ENCODE measurements at regions not wholly inside any gene's neighbourhood (a gene's known extent, or its start where the extent isn't known, plus 50 kb on each side); places are given as distances from the start of the nearest gene placed in this dataset.

DNA sequence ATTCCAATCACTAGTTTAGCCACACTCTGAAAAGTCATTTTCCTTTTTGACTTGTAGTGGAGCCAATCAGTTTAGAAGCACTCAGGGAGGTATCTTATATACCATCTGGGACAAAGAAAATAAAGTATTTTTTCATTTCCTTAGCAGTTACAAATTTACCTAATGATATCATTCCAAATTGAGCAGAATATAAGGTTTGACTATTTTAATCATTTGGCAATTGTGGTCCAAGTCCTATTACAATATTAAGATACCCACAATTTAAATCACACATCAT, 170.6 kb downstream of the LTN1 start:
- H3K4me3 Mint-ChIP-seq = no peak overlapping the region
- H3K27ac Mint-ChIP-seq = no peak overlapping the region
- no peak for ATAC-seq

DNA sequence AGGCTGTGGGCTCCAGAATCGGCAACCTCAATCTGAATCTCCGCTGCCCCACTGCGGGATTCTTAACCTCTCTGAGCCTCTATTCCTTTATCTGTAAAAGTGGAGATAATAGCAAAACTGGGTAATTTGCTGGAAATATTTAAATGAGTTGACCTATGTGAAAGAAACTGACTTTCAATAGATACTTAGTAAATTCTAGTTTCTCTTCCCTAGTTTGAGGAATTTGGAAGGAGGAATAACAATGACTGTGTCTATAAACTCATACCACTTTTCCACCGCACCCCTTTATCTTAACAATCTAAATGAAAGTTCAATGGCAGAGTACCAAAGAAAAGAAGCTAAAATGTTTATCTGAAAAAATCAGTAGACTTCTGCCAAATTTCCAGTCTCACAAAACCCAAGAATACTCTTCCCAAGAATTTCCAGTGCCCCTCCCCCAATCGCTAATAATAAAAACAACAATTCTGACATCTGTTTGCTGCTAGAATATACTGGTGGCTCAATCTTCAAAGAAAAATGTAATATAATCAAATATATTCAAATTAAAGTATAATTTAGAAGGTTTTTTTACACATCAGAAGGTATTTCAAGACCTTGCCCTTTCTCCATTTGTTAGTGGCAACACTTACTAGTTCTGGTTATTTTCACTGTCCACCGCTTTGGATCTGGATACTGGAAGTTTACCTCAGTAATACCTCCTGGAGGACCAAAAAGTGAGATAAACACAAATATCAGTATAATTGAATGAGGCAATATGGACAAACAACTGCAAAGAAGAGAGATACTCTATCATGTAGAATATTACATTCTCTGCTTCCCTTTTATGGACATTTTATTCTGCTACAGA, 171.2 kb downstream of the LTN1 start:
- H3K4me3 Mint-ChIP-seq = no peak overlapping the region

More for the DNA sequence above, 170.6 kb downstream of the LTN1 start:
- Mint-ChIP-seq H3K4me1 (peaks cover 7% of the 10 kb centered on the region), H3K36me3 (ENCODE audit: low read depth) (peaks cover 6% of the 10 kb centered on the region), H3K27me3 (no peaks in the 10 kb centered on the region)
- H3K9me3 ChIP-seq (ENCODE audit: control insufficient read depth, low read length, poor library complexity, severe bottlenecking) = no peaks in the 10 kb centered on the region
- DNase-seq = no peak

DNA sequence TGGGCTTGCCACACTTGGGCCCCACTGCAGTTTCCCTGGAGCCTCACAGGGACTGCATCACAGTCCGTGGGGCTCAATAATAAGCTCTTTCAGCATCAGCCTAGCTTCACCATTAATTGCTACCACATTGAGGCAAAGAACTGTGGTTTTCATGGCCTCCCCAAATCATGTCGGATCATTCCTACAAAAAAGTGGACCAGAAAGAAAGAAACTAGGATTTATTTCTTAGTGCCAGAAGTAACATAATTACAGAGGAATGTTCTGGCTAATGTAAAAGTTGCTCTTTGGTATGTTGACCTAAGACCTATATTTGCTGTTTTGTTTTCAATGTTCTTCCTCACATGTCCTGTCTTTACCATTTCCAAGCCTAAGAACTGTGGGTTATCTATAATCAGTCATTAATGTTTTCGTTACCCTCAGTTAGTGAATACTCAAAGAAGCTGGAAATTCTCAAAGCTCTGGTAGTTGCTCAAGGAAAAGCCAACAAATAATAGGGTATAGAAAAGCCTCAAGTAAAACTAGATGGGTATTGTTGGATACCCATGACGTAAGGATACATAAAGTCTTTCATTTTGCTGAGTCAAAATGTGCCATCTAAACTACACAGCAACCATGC, 173.9 kb downstream of the LTN1 start:
- H3K27ac Mint-ChIP-seq = no peak overlapping the region
- DNase-seq (no peak), ATAC-seq (no peak)
- no peaks in the 10 kb centered on the region for H3K27me3 Mint-ChIP-seq
- H3K9me3 ChIP-seq (ENCODE audit: control insufficient read depth, low read length, poor library complexity, severe bottlenecking) = no peaks in the 10 kb centered on the region
- no peak overlapping the region for H3K4me3 Mint-ChIP-seq
- peaks cover 4% of the 10 kb centered on the region for H3K36me3 Mint-ChIP-seq (ENCODE audit: low read depth)
- peaks cover 4% of the 10 kb centered on the region for H3K4me1 Mint-ChIP-seq

More for the DNA sequence above, 171.2 kb downstream of the LTN1 start:
- no peaks in the 10 kb centered on the region for H3K9me3 ChIP-seq (ENCODE audit: control insufficient read depth, low read length, poor library complexity, severe bottlenecking)
- Mint-ChIP-seq H3K36me3 (ENCODE audit: low read depth) (peaks cover 6% of the 10 kb centered on the region), H3K27ac (no peak overlapping the region), H3K4me1 (peaks cover 7% of the 10 kb centered on the region), H3K27me3 (no peaks in the 10 kb centered on the region)
- ATAC-seq = no peak
- no peak for DNase-seq

DNA sequence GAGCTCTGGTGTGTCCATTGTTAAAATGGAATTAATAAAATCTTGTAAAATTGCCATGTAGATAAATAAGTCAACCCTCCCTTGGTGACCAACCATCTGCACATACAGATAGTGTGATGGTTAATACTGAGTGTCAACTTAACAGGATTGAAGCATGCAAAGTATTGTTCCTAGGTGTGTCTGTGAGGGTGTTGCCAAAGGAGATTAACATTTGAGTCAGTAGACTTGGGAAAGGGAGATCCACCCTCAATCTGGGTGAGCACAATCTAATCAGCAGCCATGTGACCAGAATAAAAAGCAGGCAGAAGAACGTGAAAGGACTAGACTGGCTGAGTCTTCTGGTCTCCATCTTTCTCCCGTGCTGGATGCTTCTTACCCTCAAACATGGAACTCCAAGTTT, 174.8 kb downstream of the LTN1 start:
- no peaks in the 10 kb centered on the region for H3K27me3 Mint-ChIP-seq
- ATAC-seq (no peak), DNase-seq (no peak)
- no peak overlapping the region for H3K4me3 Mint-ChIP-seq
- H3K4me1 Mint-ChIP-seq = peaks cover 4% of the 10 kb centered on the region
- peaks cover 5% of the 10 kb centered on the region for H3K36me3 Mint-ChIP-seq (ENCODE audit: low read depth)
- H3K27ac Mint-ChIP-seq = no peak overlapping the region
- H3K9me3 ChIP-seq (ENCODE audit: control insufficient read depth, low read length, poor library complexity, severe bottlenecking) = no peaks in the 10 kb centered on the region

DNA sequence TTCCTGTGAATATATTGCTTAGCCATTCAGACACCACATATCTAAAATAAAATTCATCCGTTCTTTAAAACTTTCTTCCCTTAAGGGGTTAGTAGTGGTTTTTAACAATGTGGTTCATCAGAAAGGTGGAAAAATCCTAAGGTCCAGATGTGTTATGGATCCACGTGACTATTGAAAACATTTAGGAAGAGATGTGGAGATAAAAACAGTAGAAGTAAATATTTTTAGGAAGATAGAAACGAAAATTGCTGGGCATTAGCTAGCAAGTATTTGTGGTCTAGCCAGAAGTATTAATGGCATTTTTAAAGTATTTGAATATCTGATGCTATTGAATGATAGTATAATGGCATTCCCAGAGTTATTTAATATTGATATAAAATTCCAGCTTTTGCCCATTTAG, 180.8 kb downstream of the LTN1 start:
- no peaks in the 10 kb centered on the region for H3K9me3 ChIP-seq (ENCODE audit: control insufficient read depth, low read length, poor library complexity, severe bottlenecking)
- H3K4me1 Mint-ChIP-seq = no peaks in the 10 kb centered on the region
- no peak for DNase-seq
- no peak overlapping the region for H3K4me3 Mint-ChIP-seq
- H3K36me3 Mint-ChIP-seq (ENCODE audit: low read depth) = peaks cover 4% of the 10 kb centered on the region
- H3K27ac Mint-ChIP-seq = no peak overlapping the region
- no peak for ATAC-seq
- no peaks in the 10 kb centered on the region for H3K27me3 Mint-ChIP-seq

DNA sequence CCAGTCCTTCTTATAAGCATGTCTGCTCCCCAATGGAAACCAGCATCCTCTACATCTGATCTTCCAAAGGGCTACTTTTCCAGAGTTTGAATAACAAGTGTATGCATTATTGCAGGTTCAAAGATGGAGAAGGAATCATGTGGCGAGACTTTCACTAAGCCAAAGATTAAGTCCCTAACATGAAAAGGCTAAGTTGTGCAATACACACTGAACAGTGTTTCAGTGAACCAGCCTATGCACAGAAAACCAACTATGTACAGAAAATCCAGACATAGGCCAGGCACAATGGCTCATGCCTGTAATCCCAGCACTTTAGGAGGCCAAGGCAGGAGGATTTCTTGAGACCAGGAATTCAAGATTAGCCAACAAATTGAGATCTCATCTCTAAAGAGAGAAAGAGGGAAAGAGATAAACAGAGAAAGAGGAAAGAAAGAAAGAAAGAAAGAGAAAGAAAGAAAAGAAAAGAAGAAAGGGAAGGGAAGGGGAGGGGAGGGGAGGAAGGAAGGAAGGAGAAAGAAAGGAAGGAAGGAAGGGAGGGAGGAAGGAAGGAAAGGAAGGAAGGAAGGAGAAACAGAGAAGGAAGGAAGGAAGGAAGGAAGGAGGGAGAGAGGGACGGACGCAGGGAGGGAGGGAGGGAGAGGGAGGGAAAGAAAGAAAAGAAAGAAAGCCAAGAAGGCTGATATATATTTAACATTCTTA, 181.7 kb downstream of the LTN1 start:
- H3K4me1 Mint-ChIP-seq = no peaks in the 10 kb centered on the region
- no peaks in the 10 kb centered on the region for H3K27me3 Mint-ChIP-seq
- no peak overlapping the region for H3K27ac Mint-ChIP-seq
- ATAC-seq = no peak
- H3K4me3 Mint-ChIP-seq = no peak overlapping the region
- peaks cover 4% of the 10 kb centered on the region for H3K36me3 Mint-ChIP-seq (ENCODE audit: low read depth)
- no peaks in the 10 kb centered on the region for H3K9me3 ChIP-seq (ENCODE audit: control insufficient read depth, low read length, poor library complexity, severe bottlenecking)
- DNase-seq = no peak

DNA sequence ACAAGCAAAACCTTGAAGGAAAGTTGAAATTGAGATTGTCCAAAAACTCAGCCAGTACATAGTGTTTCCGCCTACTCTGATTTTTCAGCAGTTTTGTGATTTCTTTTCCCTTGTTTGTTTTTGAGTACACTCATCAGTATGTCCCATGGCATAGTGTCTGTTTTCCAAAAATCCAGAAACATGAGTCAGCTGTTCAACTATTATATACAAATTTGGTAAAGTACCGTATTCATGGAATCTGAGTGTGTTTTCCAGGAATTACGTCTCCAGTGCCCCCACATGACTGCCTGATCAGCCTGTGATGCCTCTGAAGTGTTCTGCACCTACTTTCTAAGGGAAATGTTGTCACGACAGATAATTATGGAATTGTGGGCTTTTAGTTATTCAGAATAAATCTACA, 186.8 kb downstream of the LTN1 start:
- H3K27ac Mint-ChIP-seq = no peak overlapping the region
- H3K27me3 Mint-ChIP-seq = no peaks in the 10 kb centered on the region
- peaks cover 3% of the 10 kb centered on the region for H3K36me3 Mint-ChIP-seq (ENCODE audit: low read depth)
- ATAC-seq (no peak), DNase-seq (no peak)
- peaks cover 2% of the 10 kb centered on the region for H3K4me1 Mint-ChIP-seq
- H3K4me3 Mint-ChIP-seq = no peak overlapping the region
- H3K9me3 ChIP-seq (ENCODE audit: control insufficient read depth, low read length, poor library complexity, severe bottlenecking) = no peaks in the 10 kb centered on the region

DNA sequence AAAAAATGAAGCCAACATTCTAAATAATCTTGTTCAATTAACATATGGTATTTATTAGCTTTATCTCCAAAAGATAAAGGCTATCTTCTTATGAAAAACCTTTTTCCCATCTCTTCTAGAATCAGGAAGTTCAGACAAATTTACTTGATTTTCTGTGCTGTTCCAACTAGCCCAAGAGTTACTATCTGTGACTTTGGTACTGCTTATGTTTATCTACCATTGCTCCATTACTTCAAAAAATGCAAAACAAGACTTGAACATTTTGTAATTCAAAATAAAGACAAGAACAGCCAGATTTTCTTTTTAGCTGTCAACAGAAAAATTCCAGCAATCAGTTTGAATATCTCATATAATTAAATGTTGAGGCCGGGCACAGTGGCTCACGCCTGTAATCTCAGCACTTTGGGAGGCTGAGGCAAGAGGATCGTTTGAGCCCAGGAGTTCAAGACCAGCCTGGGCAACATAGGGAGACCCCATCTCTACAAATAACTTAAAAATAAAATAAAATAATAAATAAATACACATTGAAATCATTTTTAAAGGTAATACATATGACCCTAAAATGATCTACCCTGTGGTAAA, 188.5 kb downstream of the LTN1 start:
- DNase-seq (no peak), ATAC-seq (no peak)
- Mint-ChIP-seq H3K36me3 (ENCODE audit: low read depth) (peaks cover 3% of the 10 kb centered on the region), H3K4me1 (peaks cover 2% of the 10 kb centered on the region), H3K27ac (no peak overlapping the region), H3K27me3 (no peaks in the 10 kb centered on the region), H3K4me3 (no peak overlapping the region)
- H3K9me3 ChIP-seq (ENCODE audit: control insufficient read depth, low read length, poor library complexity, severe bottlenecking) = no peaks in the 10 kb centered on the region

DNA sequence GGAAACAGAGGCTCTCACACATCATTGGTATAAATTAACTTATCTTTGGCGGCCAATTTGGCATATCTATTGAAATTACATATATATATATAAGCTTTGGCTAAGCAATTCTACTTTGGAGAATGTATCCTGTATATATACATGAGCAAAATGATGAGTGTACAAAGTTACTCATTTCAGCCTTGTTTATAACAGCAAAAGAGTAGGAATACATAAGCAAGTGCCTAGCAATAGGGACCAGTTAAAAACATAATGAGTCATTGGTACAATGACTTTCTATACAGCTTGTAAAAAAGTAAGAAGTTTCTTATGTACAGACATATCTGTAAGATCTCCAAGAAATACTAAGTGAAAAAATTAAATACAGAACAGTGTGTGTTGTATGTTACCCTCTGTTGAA, 190.8 kb downstream of the LTN1 start:
- no peaks in the 10 kb centered on the region for H3K9me3 ChIP-seq (ENCODE audit: control insufficient read depth, low read length, poor library complexity, severe bottlenecking)
- Mint-ChIP-seq H3K4me3 (no peak overlapping the region), H3K27ac (no peak overlapping the region), H3K36me3 (ENCODE audit: low read depth) (peaks cover 3% of the 10 kb centered on the region), H3K27me3 (no peaks in the 10 kb centered on the region), H3K4me1 (peaks cover 2% of the 10 kb centered on the region)
- ATAC-seq (no peak), DNase-seq (no peak)

DNA sequence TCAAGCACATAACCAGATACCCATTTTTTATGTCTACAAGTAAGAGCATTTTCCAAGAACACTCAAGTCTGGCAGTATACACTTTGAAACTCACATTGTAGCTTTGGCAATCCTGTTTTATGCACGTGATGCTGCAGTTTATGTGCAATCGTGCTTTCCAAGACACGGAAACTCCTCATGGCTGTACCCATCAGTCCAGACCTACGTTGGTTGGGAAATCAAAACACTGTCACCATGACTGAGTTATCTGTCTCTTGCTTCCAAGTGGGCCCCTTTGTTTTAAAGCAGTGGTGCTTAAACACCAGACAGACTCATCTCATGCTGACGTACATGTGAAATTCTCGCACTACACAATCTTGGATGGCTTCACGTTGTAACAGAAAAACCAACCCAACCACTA, 192.8 kb downstream of the LTN1 start:
- no peak overlapping the region for H3K4me3 Mint-ChIP-seq
- no peak overlapping the region for H3K27ac Mint-ChIP-seq
- no peak for ATAC-seq
- H3K9me3 ChIP-seq (ENCODE audit: control insufficient read depth, low read length, poor library complexity, severe bottlenecking) = no peaks in the 10 kb centered on the region
- DNase-seq = no peak
- no peaks in the 10 kb centered on the region for H3K27me3 Mint-ChIP-seq
- peaks cover 2% of the 10 kb centered on the region for H3K4me1 Mint-ChIP-seq
- H3K36me3 Mint-ChIP-seq (ENCODE audit: low read depth) = peaks cover 3% of the 10 kb centered on the region

DNA sequence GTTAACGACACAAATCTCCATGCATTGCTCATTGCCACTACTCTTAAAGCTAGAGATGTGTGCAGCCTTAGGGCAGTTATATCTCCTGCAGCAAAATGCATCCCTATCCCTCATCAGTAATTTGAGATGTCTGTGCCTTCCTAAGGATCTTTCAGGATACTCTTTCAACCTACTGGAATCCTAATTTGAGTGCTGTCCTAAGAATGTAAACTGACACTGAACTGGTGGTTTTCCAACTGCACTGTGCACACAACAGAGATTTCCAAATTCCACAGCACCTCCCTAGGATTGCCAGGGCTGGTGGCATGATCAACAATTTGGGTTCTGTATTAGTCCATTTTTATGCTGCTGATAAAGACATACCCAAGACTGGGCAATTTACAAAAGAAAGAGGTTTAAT, 193.9 kb downstream of the LTN1 start:
- Mint-ChIP-seq H3K4me1 (peaks cover 2% of the 10 kb centered on the region), H3K4me3 (no peak overlapping the region), H3K36me3 (ENCODE audit: low read depth) (peaks cover 3% of the 10 kb centered on the region), H3K27ac (no peak overlapping the region), H3K27me3 (no peaks in the 10 kb centered on the region)
- no peaks in the 10 kb centered on the region for H3K9me3 ChIP-seq (ENCODE audit: control insufficient read depth, low read length, poor library complexity, severe bottlenecking)
- DNase-seq = no peak
- no peak for ATAC-seq

DNA sequence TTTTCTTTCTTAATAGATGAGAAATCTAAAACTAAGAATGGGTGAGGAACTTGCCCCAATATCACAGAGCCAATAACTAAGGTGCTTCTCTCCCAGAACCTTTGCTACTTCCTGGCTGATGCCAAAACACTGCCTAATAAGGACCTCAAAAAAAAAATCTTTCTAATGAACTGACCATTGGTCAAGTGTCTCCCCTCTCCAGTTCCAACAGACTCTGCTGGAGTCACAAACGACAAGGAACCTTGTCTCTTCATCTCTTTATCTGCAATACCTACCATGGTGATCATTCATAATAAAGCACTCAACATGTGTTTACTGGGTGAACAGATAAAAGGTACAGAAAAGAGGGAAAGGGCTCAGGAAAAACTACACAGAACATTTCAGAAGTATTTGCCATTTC, 197.4 kb downstream of the LTN1 start:
- DNase-seq (no peak), ATAC-seq (no peak)
- H3K27me3 Mint-ChIP-seq = no peaks in the 10 kb centered on the region
- H3K27ac Mint-ChIP-seq = no peak overlapping the region
- H3K36me3 Mint-ChIP-seq (ENCODE audit: low read depth) = peaks cover 3% of the 10 kb centered on the region
- H3K4me3 Mint-ChIP-seq = no peak overlapping the region
- H3K4me1 Mint-ChIP-seq = peaks cover 2% of the 10 kb centered on the region
- H3K9me3 ChIP-seq (ENCODE audit: control insufficient read depth, low read length, poor library complexity, severe bottlenecking) = no peaks in the 10 kb centered on the region

DNA sequence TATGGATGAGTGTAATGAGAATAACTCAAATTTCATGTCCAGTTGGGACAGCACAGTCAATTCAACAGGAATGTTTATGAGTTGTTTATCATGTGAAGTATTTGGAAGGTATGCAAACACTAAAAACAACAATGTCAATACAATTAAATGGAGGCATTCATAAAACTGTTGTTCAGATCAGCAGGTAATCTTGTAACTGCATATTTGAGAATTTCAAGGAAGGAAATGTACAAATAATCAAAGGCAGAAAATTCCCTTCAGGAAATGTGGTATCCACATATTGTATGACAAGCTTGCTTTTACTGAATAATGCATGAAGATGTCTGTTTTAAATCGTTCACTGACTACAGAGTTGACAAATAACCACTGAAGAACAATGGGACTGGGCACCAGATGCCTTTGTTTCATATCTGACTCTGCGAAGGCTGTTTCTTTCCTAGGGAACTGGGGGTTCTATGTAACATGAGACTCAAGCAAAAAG, 198.3 kb downstream of the LTN1 start:
- no peaks in the 10 kb centered on the region for H3K9me3 ChIP-seq (ENCODE audit: control insufficient read depth, low read length, poor library complexity, severe bottlenecking)
- Mint-ChIP-seq H3K36me3 (ENCODE audit: low read depth) (peaks cover 3% of the 10 kb centered on the region), H3K4me3 (no peak overlapping the region), H3K27me3 (no peaks in the 10 kb centered on the region), H3K27ac (no peak overlapping the region), H3K4me1 (peaks cover 2% of the 10 kb centered on the region)
- no peak for ATAC-seq
- no peak for DNase-seq
